Suprapubic skin (tissue), 3 donors: ENCODE measurements at regions not wholly inside any gene's neighbourhood (a gene's known extent, or its start where the extent isn't known, plus 50 kb on each side); places are given as distances from the start of the nearest gene placed in this dataset.

Experiments used
- POLR2A ChIP-seq, 2 donors: fragments of 450-650 bp; IDR thresholded peaks; one replicate each; pipeline ENCODE4 v1.6.1; 2017; ENCODE audit warnings: antibody characterized with exemption in 2 of 2, mild to moderate bottlenecking in 2 of 2, moderate library complexity in 2 of 2
- TF ChIP-seq, protein P1 (sequence below), 2 donors: fragments of 200-600 bp in 1 of 2; fragments of 450-650 bp in 1 of 2; sonication (generic) in 1 of 2; IDR thresholded peaks; one replicate each; pipeline ENCODE4 v1.5.1; 2016 to 2019; ENCODE audit warnings: antibody characterized with exemption in 2 of 2, mild to moderate bottlenecking in 1 of 2, moderate library complexity in 1 of 2

DNA sequence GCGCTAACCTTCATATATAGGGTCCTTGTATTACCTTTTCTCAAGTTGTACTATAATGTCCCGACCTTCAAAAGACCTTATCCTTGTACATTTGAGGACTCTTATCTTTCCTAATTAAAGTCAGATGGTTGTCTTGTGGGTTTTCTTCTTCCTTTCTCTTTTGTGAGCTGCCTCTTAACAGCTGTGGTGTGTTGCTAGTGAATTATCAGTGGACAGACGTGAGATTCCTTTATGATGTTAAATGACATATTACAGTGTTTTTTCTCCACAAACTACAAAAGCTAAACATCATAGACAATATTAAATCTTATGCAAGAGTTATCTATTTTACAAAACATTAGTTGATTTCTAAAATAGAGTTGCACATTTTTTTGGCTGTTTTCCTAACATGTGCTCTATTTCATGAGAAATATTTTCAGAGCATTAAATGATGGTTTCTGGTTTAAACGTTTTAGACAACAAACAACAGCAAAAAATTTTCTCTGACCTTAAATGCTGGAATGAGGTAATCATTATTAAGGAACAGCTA lies 272.2 kb upstream of the NPVF start:
- TF ChIP-seq, protein P1, sequence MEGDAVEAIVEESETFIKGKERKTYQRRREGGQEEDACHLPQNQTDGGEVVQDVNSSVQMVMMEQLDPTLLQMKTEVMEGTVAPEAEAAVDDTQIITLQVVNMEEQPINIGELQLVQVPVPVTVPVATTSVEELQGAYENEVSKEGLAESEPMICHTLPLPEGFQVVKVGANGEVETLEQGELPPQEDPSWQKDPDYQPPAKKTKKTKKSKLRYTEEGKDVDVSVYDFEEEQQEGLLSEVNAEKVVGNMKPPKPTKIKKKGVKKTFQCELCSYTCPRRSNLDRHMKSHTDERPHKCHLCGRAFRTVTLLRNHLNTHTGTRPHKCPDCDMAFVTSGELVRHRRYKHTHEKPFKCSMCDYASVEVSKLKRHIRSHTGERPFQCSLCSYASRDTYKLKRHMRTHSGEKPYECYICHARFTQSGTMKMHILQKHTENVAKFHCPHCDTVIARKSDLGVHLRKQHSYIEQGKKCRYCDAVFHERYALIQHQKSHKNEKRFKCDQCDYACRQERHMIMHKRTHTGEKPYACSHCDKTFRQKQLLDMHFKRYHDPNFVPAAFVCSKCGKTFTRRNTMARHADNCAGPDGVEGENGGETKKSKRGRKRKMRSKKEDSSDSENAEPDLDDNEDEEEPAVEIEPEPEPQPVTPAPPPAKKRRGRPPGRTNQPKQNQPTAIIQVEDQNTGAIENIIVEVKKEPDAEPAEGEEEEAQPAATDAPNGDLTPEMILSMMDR (IDR thresholded peaks at IDR 0.05), result no peak
- TF ChIP-seq POLR2A (IDR thresholded peaks at IDR 0.05), result no peak
